ENCODE measurements at regions not wholly inside any gene's neighbourhood (a gene's known extent, or its start where the extent isn't known, plus 50 kb on each side); places are given as distances from the start of the nearest gene placed in this dataset.

DNA sequence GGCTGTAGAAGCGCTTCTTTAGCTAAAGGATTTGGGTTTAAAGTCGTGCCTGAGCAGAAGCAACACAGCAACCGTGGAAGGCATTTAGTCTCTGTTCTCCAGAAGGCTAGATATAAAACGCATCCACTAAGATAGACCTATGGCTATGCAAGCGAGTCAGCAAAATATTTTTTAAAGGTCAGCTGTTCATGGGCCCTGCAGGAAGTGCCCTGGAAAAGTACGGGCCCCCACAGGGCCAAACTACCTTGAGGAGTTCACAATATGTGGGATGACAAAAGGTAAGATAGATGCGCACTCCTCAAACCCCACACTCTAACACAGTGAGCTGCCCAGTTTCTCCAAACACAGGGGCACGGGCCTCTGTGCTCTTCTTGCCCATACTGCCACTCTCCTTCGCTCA, 261.6 kb downstream of the VPS13C start:
- ChIA-PET CTCF (interaction anchor here (0.7 kb wide), 1 partner anchor 822 kb away, joined by 3 read pairs; no protein-coding TSS in a partner anchor), POLR2A (no interaction called here)
- TF ChIP-seq FOXA1 (IDR thresholded peaks at IDR 0.05) (no peak), HDGF (IDR thresholded peaks at IDR 0.05; ENCODE audit: borderline replicate concordance) (no peak), FOXM1 (IDR thresholded peaks at IDR 0.05; ENCODE audit: borderline replicate concordance) (no peak), LEF1 (IDR thresholded peaks at IDR 0.05; ENCODE audit: borderline replicate concordance) (no peak), ZNF384 (IDR thresholded peaks at IDR 0.05) (no peak), NFRKB (IDR thresholded peaks at IDR 0.05) (no peak)
- TF ChIP-seq, protein P1, sequence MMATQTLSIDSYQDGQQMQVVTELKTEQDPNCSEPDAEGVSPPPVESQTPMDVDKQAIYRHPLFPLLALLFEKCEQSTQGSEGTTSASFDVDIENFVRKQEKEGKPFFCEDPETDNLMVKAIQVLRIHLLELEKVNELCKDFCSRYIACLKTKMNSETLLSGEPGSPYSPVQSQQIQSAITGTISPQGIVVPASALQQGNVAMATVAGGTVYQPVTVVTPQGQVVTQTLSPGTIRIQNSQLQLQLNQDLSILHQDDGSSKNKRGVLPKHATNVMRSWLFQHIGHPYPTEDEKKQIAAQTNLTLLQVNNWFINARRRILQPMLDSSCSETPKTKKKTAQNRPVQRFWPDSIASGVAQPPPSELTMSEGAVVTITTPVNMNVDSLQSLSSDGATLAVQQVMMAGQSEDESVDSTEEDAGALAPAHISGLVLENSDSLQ (IDR thresholded peaks at IDR 0.05) = no peak
- DNase-seq (ENCODE audit: extremely low spot score) = no peak

DNA sequence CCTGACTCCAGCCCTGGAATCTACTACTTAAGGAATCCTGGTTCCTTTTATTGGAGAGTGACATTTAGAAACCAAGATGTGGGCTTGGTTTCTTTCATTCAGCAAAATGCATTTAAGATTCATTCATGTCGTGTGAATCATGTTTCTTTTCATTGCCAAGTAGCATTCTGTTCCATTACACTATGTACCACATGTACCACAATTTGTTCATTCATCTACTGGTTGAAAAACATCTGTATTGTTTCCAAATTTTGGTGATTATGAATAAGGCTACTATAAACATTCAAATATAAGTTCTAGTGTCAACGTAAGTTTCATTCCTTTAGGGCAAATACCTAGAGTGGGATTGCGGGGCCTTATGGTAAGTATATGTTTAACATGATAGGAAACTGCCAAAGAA, 264.2 kb downstream of the VPS13C start:
- ChIA-PET CTCF (no interaction called here), POLR2A (no interaction called here)
- TF ChIP-seq HDGF (IDR thresholded peaks at IDR 0.05; ENCODE audit: borderline replicate concordance) (no peak), CTBP1 (IDR thresholded peaks at IDR 0.05; ENCODE audit: borderline replicate concordance) (no peak), SP1 (IDR thresholded peaks at IDR 0.05) (no peak), LEF1 (IDR thresholded peaks at IDR 0.05; ENCODE audit: borderline replicate concordance) (no peak), NFRKB (IDR thresholded peaks at IDR 0.05) (no peak), ELF4 (IDR thresholded peaks at IDR 0.05) (no peak), FOXM1 (IDR thresholded peaks at IDR 0.05; ENCODE audit: borderline replicate concordance) (no peak), BHLHE40 (IDR thresholded peaks at IDR 0.05; ENCODE audit: borderline replicate concordance) (no peak), SUZ12 (IDR thresholded peaks at IDR 0.05) (no peak), L3MBTL2 (conservative IDR thresholded peaks at IDR 0.05) (no peak), FOXA1 (IDR thresholded peaks at IDR 0.05) (no peak), TARDBP (IDR thresholded peaks at IDR 0.05) (no peak), FOXK2 (IDR thresholded peaks at IDR 0.05) (no peak), ARNT (IDR thresholded peaks at IDR 0.05) (no peak), ZNF384 (IDR thresholded peaks at IDR 0.05) (no peak)
- TF ChIP-seq, protein P1 (IDR thresholded peaks at IDR 0.05) = no peak
- DNase-seq (ENCODE audit: extremely low spot score) = no peak

DNA sequence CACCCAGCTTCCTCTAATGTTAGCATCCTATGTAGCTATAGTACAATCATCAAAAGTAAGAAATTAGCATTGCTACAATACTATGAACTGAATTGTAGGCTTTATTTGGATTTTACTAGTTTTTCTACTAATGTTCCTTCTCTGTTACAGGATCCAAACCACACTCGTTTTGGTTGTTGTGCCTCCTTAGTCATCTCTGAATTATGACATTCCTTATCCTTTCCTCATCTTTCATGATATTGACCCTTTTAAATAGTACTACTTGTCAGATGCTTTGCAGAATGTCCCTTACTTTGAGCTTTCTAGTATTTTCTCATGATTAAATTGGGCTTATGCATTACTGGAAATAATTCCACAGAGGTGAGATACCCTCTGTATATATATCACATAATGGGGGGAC, 265.4 kb downstream of the VPS13C start:
- CTCF ChIA-PET = no interaction called here
- no peak for DNase-seq (ENCODE audit: extremely low spot score)
- POLR2A ChIA-PET = no interaction called here
- no peak for TF ChIP-seq NFRKB (IDR thresholded peaks at IDR 0.05)
- no peak for TF ChIP-seq TARDBP (IDR thresholded peaks at IDR 0.05)
- TF ChIP-seq FOXM1 (IDR thresholded peaks at IDR 0.05; ENCODE audit: borderline replicate concordance) = no peak
- no peak for TF ChIP-seq SUZ12 (IDR thresholded peaks at IDR 0.05)
- TF ChIP-seq ZNF384 (IDR thresholded peaks at IDR 0.05) = no peak
- TF ChIP-seq, protein P1 (IDR thresholded peaks at IDR 0.05) = no peak
- TF ChIP-seq ARNT (IDR thresholded peaks at IDR 0.05) = no peak
- TF ChIP-seq LEF1 (IDR thresholded peaks at IDR 0.05; ENCODE audit: borderline replicate concordance) = no peak
- TF ChIP-seq CTBP1 (IDR thresholded peaks at IDR 0.05; ENCODE audit: borderline replicate concordance) = no peak
- no peak for TF ChIP-seq HDGF (IDR thresholded peaks at IDR 0.05; ENCODE audit: borderline replicate concordance)
- no peak for TF ChIP-seq SP1 (IDR thresholded peaks at IDR 0.05)
- no peak for TF ChIP-seq FOXA1 (IDR thresholded peaks at IDR 0.05)
- no peak for TF ChIP-seq ELF4 (IDR thresholded peaks at IDR 0.05)
- TF ChIP-seq FOXK2 (IDR thresholded peaks at IDR 0.05) = no peak
- no peak for TF ChIP-seq L3MBTL2 (conservative IDR thresholded peaks at IDR 0.05)
- no peak for TF ChIP-seq BHLHE40 (IDR thresholded peaks at IDR 0.05; ENCODE audit: borderline replicate concordance)

DNA sequence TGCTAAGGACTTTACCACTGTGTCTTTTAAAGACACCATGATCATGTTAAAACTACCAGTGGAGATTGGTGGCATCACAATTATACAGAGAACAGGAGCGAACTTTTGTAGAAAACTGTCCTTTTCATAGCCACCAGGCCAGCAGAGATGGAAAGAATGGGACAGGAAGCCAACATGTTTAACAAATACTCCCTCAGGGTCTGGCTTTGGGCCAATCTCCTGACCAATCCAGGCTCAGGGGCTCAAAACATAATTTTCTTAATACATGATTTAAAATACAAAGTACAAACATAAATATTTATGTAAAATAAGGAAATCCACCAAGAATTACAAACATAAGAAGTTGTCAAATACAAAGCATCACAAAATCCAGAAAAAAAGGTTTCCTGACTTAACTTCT, 266.0 kb downstream of the VPS13C start:
- CTCF ChIA-PET = no interaction called here
- POLR2A ChIA-PET = no interaction called here
- TF ChIP-seq HDGF (IDR thresholded peaks at IDR 0.05; ENCODE audit: borderline replicate concordance) (no peak), BHLHE40 (IDR thresholded peaks at IDR 0.05; ENCODE audit: borderline replicate concordance) (no peak)
- DNase-seq (ENCODE audit: extremely low spot score) = no peak

DNA sequence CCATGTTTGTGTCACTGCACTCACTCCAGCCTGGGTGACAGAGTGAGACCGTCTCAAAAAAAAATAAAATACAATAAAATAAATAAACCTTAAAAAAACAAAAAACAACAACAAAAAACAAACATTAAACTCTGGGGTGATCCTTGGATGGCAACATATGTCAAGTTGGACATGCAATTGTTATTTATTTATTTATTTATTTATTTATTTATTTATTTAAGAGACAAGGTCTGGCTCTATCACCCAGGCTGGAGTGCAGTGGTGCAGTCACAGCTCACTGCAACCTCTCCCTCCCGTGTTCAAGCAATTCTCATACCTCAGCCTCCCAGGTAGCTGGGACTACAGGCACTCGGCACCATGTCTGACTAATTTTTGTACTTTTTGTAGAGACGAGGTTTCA, 275.5 kb downstream of the VPS13C start:
- no peak for DNase-seq (ENCODE audit: extremely low spot score)
- ChIA-PET POLR2A (no interaction called here), CTCF (no interaction called here)
- TF ChIP-seq FOXM1 (IDR thresholded peaks at IDR 0.05; ENCODE audit: borderline replicate concordance) = no peak
- TF ChIP-seq ARNT (IDR thresholded peaks at IDR 0.05) = no peak
- no peak for TF ChIP-seq SUZ12 (IDR thresholded peaks at IDR 0.05)
- TF ChIP-seq TARDBP (IDR thresholded peaks at IDR 0.05) = no peak
- no peak for TF ChIP-seq ZNF384 (IDR thresholded peaks at IDR 0.05)
- TF ChIP-seq HDGF (IDR thresholded peaks at IDR 0.05; ENCODE audit: borderline replicate concordance) = no peak
- TF ChIP-seq NFRKB (IDR thresholded peaks at IDR 0.05) = no peak
- no peak for TF ChIP-seq ELF4 (IDR thresholded peaks at IDR 0.05)
- TF ChIP-seq L3MBTL2 (conservative IDR thresholded peaks at IDR 0.05) = no peak
- TF ChIP-seq CTBP1 (IDR thresholded peaks at IDR 0.05; ENCODE audit: borderline replicate concordance) = no peak
- no peak for TF ChIP-seq FOXA1 (IDR thresholded peaks at IDR 0.05)
- no peak for TF ChIP-seq LEF1 (IDR thresholded peaks at IDR 0.05; ENCODE audit: borderline replicate concordance)
- no peak for TF ChIP-seq SP1 (IDR thresholded peaks at IDR 0.05)
- no peak for TF ChIP-seq FOXK2 (IDR thresholded peaks at IDR 0.05)
- no peak for TF ChIP-seq BHLHE40 (IDR thresholded peaks at IDR 0.05; ENCODE audit: borderline replicate concordance)
- TF ChIP-seq, protein P1 (IDR thresholded peaks at IDR 0.05) = no peak

Measured in HEK293T (cell line).